ENCODE measurements at regions not wholly inside any gene's neighbourhood (a gene's known extent, or its start where the extent isn't known, plus 50 kb on each side); places are given as distances from the start of the nearest gene placed in this dataset.

GRCh38 chr7:145655666-145656065, 460.9 kb upstream of the CNTNAP2 start:
- Histone ChIP-seq H3K4me3 (ENCODE audit: low read depth, low read length) (no peak overlapping the region), H3K27ac (no peak overlapping the region), H3K9me3 (ENCODE audit: severe bottlenecking) (no peaks in the 10 kb centered on the region), H3K27me3 (ENCODE audit: insufficient read depth, low read depth, severe bottlenecking) (no peaks in the 10 kb centered on the region), H3K36me3 (no peaks in the 10 kb centered on the region)
- no peak for TF ChIP-seq CTCF (IDR thresholded peaks at IDR 0.05; ENCODE audit: low read depth, low read length)
- no peak for DNase-seq

- no peak for TF ChIP-seq CTCF (IDR thresholded peaks at IDR 0.05; ENCODE audit: low read depth, low read length)
These were observed 471.5 kb upstream of the CNTNAP2 start for GRCh38 chr7:145645135-145645515.

GRCh38 chr7:145644426-145645134, 472.0 kb upstream of the CNTNAP2 start:
- no peak for TF ChIP-seq CTCF (IDR thresholded peaks at IDR 0.05; ENCODE audit: low read depth, low read length)
- no peak overlapping the region for H3K27ac ChIP-seq

More at GRCh38 chr7:145645135-145645515, 471.5 kb upstream of the CNTNAP2 start:
- H3K27me3 ChIP-seq (ENCODE audit: insufficient read depth, low read depth, severe bottlenecking), result no peaks in the 10 kb centered on the region
- H3K4me3 ChIP-seq (ENCODE audit: low read depth, low read length), result no peak overlapping the region
- H3K36me3 ChIP-seq, result no peaks in the 10 kb centered on the region
- no peaks in the 10 kb centered on the region for H3K9me3 ChIP-seq (ENCODE audit: severe bottlenecking)
- no peak overlapping the region for H3K27ac ChIP-seq
- DNase-seq, result no peak

GRCh38 chr7:145643981-145644380, 472.6 kb upstream of the CNTNAP2 start:
- no peak for DNase-seq
- H3K27me3 ChIP-seq (ENCODE audit: insufficient read depth, low read depth, severe bottlenecking), result no peaks in the 10 kb centered on the region
- no peak overlapping the region for H3K27ac ChIP-seq
- no peak overlapping the region for H3K4me3 ChIP-seq (ENCODE audit: low read depth, low read length)
- no peaks in the 10 kb centered on the region for H3K36me3 ChIP-seq
- no peaks in the 10 kb centered on the region for H3K9me3 ChIP-seq (ENCODE audit: severe bottlenecking)
- TF ChIP-seq CTCF (IDR thresholded peaks at IDR 0.05; ENCODE audit: low read depth, low read length), result no peak

More at GRCh38 chr7:145644426-145645134, 472.0 kb upstream of the CNTNAP2 start:
- Histone ChIP-seq H3K4me3 (ENCODE audit: low read depth, low read length) (no peak overlapping the region), H3K27me3 (ENCODE audit: insufficient read depth, low read depth, severe bottlenecking) (no peaks in the 10 kb centered on the region), H3K36me3 (no peaks in the 10 kb centered on the region), H3K9me3 (ENCODE audit: severe bottlenecking) (no peaks in the 10 kb centered on the region)
- no peak for DNase-seq

- Histone ChIP-seq H3K27ac (no peak overlapping the region), H3K9me3 (ENCODE audit: severe bottlenecking) (no peaks in the 10 kb centered on the region), H3K4me3 (ENCODE audit: low read depth, low read length) (no peak overlapping the region), H3K27me3 (ENCODE audit: insufficient read depth, low read depth, severe bottlenecking) (no peaks in the 10 kb centered on the region), H3K36me3 (no peaks in the 10 kb centered on the region)
- TF ChIP-seq CTCF (IDR thresholded peaks at IDR 0.05; ENCODE audit: low read depth, low read length), result no peak
- no peak for DNase-seq
These were observed 483.1 kb upstream of the CNTNAP2 start for GRCh38 chr7:145633513-145633912.

GRCh38 chr7:145624618-145625017, 492.0 kb upstream of the CNTNAP2 start:
- Histone ChIP-seq H3K27ac (no peak overlapping the region), H3K27me3 (ENCODE audit: insufficient read depth, low read depth, severe bottlenecking) (no peaks in the 10 kb centered on the region), H3K9me3 (ENCODE audit: severe bottlenecking) (no peaks in the 10 kb centered on the region), H3K36me3 (no peaks in the 10 kb centered on the region), H3K4me3 (ENCODE audit: low read depth, low read length) (no peak overlapping the region)
- TF ChIP-seq CTCF (IDR thresholded peaks at IDR 0.05; ENCODE audit: low read depth, low read length), result no peak
- no peak for DNase-seq

Data from WERI-Rb-1 (cell line).